Right atrium auricular region (tissue), 2 donors: ENCODE measurements at regions not wholly inside any gene's neighbourhood (a gene's known extent, or its start where the extent isn't known, plus 50 kb on each side); places are given as distances from the start of the nearest gene placed in this dataset.

Experiments used
- DNase-seq: peaks from one replicate; pipeline ENCODE4 v3.0.0-alpha.2; 2019; ENCODE audit warnings: low spot score
- H3K27ac ChIP-seq, 2 donors: fragments of 200-600 bp; sonication (generic); 1 replicate in 1 of 2; 2 replicates in 1 of 2; pipeline ENCODE4 v1.5.1; 2016 to 2019
- H3K27me3 ChIP-seq, 2 donors: fragments of 200-600 bp; sonication (generic); one replicate each; pipeline versions ENCODE4 v1.5.1 to v1.6.0; 2017 to 2019
- H3K36me3 ChIP-seq: fragments of 200-600 bp; sonication (generic); one replicate; pipeline ENCODE4 v1.5.1; 2016
- H3K4me1 ChIP-seq, 2 donors: fragments of 200-600 bp; sonication (generic); one replicate each; pipeline versions ENCODE4 v1.5.1 to v1.6.0; 2017 to 2019
- H3K4me3 ChIP-seq, 2 donors: fragments of 200-600 bp; sonication (generic); 1 replicate in 1 of 2; 2 replicates in 1 of 2; pipeline ENCODE4 v1.5.1; 2017 to 2019; ENCODE audit warnings: mild to moderate bottlenecking in 1 of 2, moderate library complexity in 1 of 2
- H3K9me3 ChIP-seq, 2 donors: fragments of 200-600 bp; sonication (generic); one replicate each; pipeline ENCODE4 v1.5.1; 2019
- CTCF ChIP-seq, 2 donors: fragments of 200-600 bp; sonication (generic); IDR thresholded peaks; one replicate each; pipeline ENCODE4 v1.5.1; 2019; ENCODE audit warnings: antibody characterized with exemption in 2 of 2

- DNase-seq: no peak
- no peaks in the 10 kb centered on the region for H3K27me3 ChIP-seq
- H3K4me3 ChIP-seq: no peak overlapping the region
- TF ChIP-seq CTCF (IDR thresholded peaks at IDR 0.05): no peak
- H3K36me3 ChIP-seq: no peaks in the 10 kb centered on the region
- H3K9me3 ChIP-seq: no peaks in the 10 kb centered on the region
- no peaks in the 10 kb centered on the region for H3K4me1 ChIP-seq
- no peak overlapping the region for H3K27ac ChIP-seq
Measured at GRCh38 chr14:86625637-86626036, 1095.7 kb downstream of the FLRT2 start.

GRCh38 chr14:86619726-86620125 lies 1089.8 kb downstream of the FLRT2 start:
- no peaks in the 10 kb centered on the region for H3K27me3 ChIP-seq
- H3K4me3 ChIP-seq: no peak overlapping the region
- H3K9me3 ChIP-seq: no peaks in the 10 kb centered on the region
- no peak for DNase-seq
- no peaks in the 10 kb centered on the region for H3K4me1 ChIP-seq
- no peak for TF ChIP-seq CTCF (IDR thresholded peaks at IDR 0.05)
- H3K36me3 ChIP-seq: no peaks in the 10 kb centered on the region
- H3K27ac ChIP-seq: no peak overlapping the region

- H3K27ac ChIP-seq: no peak overlapping the region
- H3K36me3 ChIP-seq: no peaks in the 10 kb centered on the region
- no peaks in the 10 kb centered on the region for H3K4me1 ChIP-seq
- TF ChIP-seq CTCF (IDR thresholded peaks at IDR 0.05): no peak
- no peak overlapping the region for H3K4me3 ChIP-seq
- no peaks in the 10 kb centered on the region for H3K27me3 ChIP-seq
- DNase-seq: no peak
- no peaks in the 10 kb centered on the region for H3K9me3 ChIP-seq
Measured at GRCh38 chr14:86613786-86614185, 1083.8 kb downstream of the FLRT2 start.

GRCh38 chr14:86613126-86613525 lies 1083.2 kb downstream of the FLRT2 start:
- no peaks in the 10 kb centered on the region for H3K4me1 ChIP-seq
- TF ChIP-seq CTCF (IDR thresholded peaks at IDR 0.05): no peak
- H3K27me3 ChIP-seq: no peaks in the 10 kb centered on the region
- no peak overlapping the region for H3K4me3 ChIP-seq
- no peaks in the 10 kb centered on the region for H3K36me3 ChIP-seq
- no peak overlapping the region for H3K27ac ChIP-seq
- no peak for DNase-seq
- H3K9me3 ChIP-seq: no peaks in the 10 kb centered on the region

- DNase-seq: no peak
- Histone ChIP-seq H3K27me3 (no peaks in the 10 kb centered on the region), H3K4me3 (no peak overlapping the region), H3K36me3 (no peaks in the 10 kb centered on the region), H3K27ac (no peak overlapping the region), H3K4me1 (no peaks in the 10 kb centered on the region), H3K9me3 (no peaks in the 10 kb centered on the region)
- TF ChIP-seq CTCF (IDR thresholded peaks at IDR 0.05): no peak
Measured at GRCh38 chr14:86604561-86604960, 1074.6 kb downstream of the FLRT2 start.

GRCh38 chr14:86602263-86602662 lies 1072.3 kb downstream of the FLRT2 start:
- Histone ChIP-seq H3K9me3 (no peaks in the 10 kb centered on the region), H3K4me1 (no peaks in the 10 kb centered on the region), H3K4me3 (no peak overlapping the region), H3K27ac (no peak overlapping the region), H3K36me3 (no peaks in the 10 kb centered on the region), H3K27me3 (no peaks in the 10 kb centered on the region)
- TF ChIP-seq CTCF (IDR thresholded peaks at IDR 0.05): no peak
- no peak for DNase-seq
